H9 (cell line): ENCODE measurements at regions not wholly inside any gene's neighbourhood (a gene's known extent, or its start where the extent isn't known, plus 50 kb on each side); places are given as distances from the start of the nearest gene placed in this dataset.

Experiments
- DNase-seq: peaks from one replicate; pipeline ENCODE4 v3.0.0-alpha.2; 2017
- H2AFZ ChIP-seq: one replicate; pipeline ENCODE4 v1.6.1; 2013; ENCODE audit warnings: mild to moderate bottlenecking, low read length, control low read depth, moderate library complexity
- H2AK5ac ChIP-seq: 2 replicates; pipeline ENCODE4 v1.6.1; 2013; ENCODE audit warnings: low read length, control low read depth, mixed read lengths; ENCODE audit not compliant: insufficient read length
- H2BK120ac ChIP-seq: one replicate; pipeline ENCODE4 v1.6.1; 2013; ENCODE audit warnings: low read depth, mild to moderate bottlenecking, low read length, control low read depth, inconsistent platforms; ENCODE audit not compliant: poor library complexity, severe bottlenecking
- H2BK12ac ChIP-seq: 2 replicates; pipeline ENCODE4 v1.6.1; 2013; ENCODE audit warnings: low read length, control low read depth, mixed read lengths, low read depth; ENCODE audit not compliant: insufficient read length
- H2BK15ac ChIP-seq: 2 replicates; pipeline ENCODE4 v1.6.1; 2013; ENCODE audit warnings: low read depth, low read length, control low read depth
- H2BK20ac ChIP-seq: one replicate; pipeline ENCODE4 v1.6.1; 2013; ENCODE audit warnings: low read depth, mild to moderate bottlenecking, low read length, control low read depth, inconsistent platforms; ENCODE audit not compliant: poor library complexity, severe bottlenecking
- H2BK5ac ChIP-seq: 2 replicates; pipeline ENCODE4 v1.6.1; 2013; ENCODE audit warnings: low read length, control low read depth, mixed read lengths; ENCODE audit not compliant: insufficient read length
- H3K14ac ChIP-seq: 2 replicates; pipeline ENCODE4 v1.6.1; 2013; ENCODE audit warnings: low read length, control low read depth; ENCODE audit not compliant: insufficient read depth
- H3K18ac ChIP-seq: 2 replicates; pipeline ENCODE4 v1.6.1; 2013; ENCODE audit warnings: low read depth, mild to moderate bottlenecking, mixed read lengths, low read length, control low read depth; ENCODE audit not compliant: insufficient read length
- H3K23ac ChIP-seq: 2 replicates; pipeline ENCODE4 v1.6.1; 2013; ENCODE audit warnings: low read length, control low read depth, mixed read lengths, low read depth; ENCODE audit not compliant: insufficient read length
- H3K23me2 ChIP-seq: 2 replicates; pipeline ENCODE4 v1.6.1; 2013; ENCODE audit warnings: low read depth, mild to moderate bottlenecking, mixed read lengths, low read length, control low read depth; ENCODE audit not compliant: insufficient read length, poor library complexity, severe bottlenecking
- H3K27ac ChIP-seq: 2 replicates; pipeline ENCODE4 v1.5.1; 2013; ENCODE audit warnings: low read length, control low read depth, mixed read lengths, low read depth; ENCODE audit not compliant: insufficient read length
- H3K27me3 ChIP-seq: 2 replicates; pipeline ENCODE4 v1.6.1; 2013; ENCODE audit warnings: low read length, control low read depth, inconsistent platforms; ENCODE audit not compliant: insufficient read depth
- H3K4ac ChIP-seq: 2 replicates; pipeline ENCODE4 v1.6.1; 2013; ENCODE audit warnings: low read depth, mild to moderate bottlenecking, control low read depth, inconsistent platforms, low read length, moderate library complexity
- H3K4me1 ChIP-seq: 2 replicates; pipeline ENCODE4 v1.6.1; 2013; ENCODE audit warnings: low read length, control low read depth, inconsistent platforms; ENCODE audit not compliant: insufficient read depth
- H3K4me2 ChIP-seq: 2 replicates; pipeline ENCODE4 v1.6.1; 2013; ENCODE audit warnings: low read length, control low read depth, mixed read lengths; ENCODE audit not compliant: insufficient read length, insufficient read depth
- H3K56ac ChIP-seq: 2 replicates; pipeline ENCODE4 v1.6.1; 2013; ENCODE audit warnings: low read depth, mild to moderate bottlenecking, mixed read lengths, low read length, control low read depth; ENCODE audit not compliant: insufficient read length
- H3K79me1 ChIP-seq: 2 replicates; pipeline ENCODE4 v1.6.1; 2013; ENCODE audit warnings: low read depth, mild to moderate bottlenecking, moderate library complexity, low read length, control low read depth, inconsistent platforms; ENCODE audit not compliant: insufficient read depth, poor library complexity, severe bottlenecking
- H3K79me2 ChIP-seq: 2 replicates; pipeline ENCODE4 v1.6.1; 2013; ENCODE audit warnings: low read length, control low read depth, inconsistent platforms; ENCODE audit not compliant: insufficient read depth
- H3K9ac ChIP-seq: 2 replicates; pipeline ENCODE4 v1.6.1; 2013; ENCODE audit warnings: low read length, control low read depth, mixed read lengths; ENCODE audit not compliant: insufficient read length; ENCODE audit errors: extremely low read depth
- H3K9me3 ChIP-seq: one replicate; pipeline ENCODE4 v1.6.1; 2013; ENCODE audit warnings: low read depth, low read length, inconsistent platforms; ENCODE audit not compliant: control insufficient read depth
- H3T11ph ChIP-seq: one replicate; pipeline ENCODE4 v1.6.1; 2013; ENCODE audit warnings: mild to moderate bottlenecking, low read length, control low read depth, inconsistent platforms
- H4K20me1 ChIP-seq: one replicate; pipeline ENCODE4 v1.6.1; 2013; ENCODE audit not compliant: control insufficient read depth, insufficient read length, insufficient read depth
- H4K5ac ChIP-seq: 2 replicates; pipeline ENCODE4 v1.6.1; 2013; ENCODE audit warnings: low read depth, mild to moderate bottlenecking, mixed read lengths, low read length, control low read depth; ENCODE audit not compliant: insufficient read length
- H4K8ac ChIP-seq: replicated peaks from 2 replicates; pipeline ENCODE4 v1.6.1; 2013; ENCODE audit warnings: low read length, control low read depth, mixed read lengths, low read depth; ENCODE audit not compliant: insufficient read length
- H4K91ac ChIP-seq: 2 replicates; pipeline ENCODE4 v1.6.1; 2013; ENCODE audit warnings: low read depth, mild to moderate bottlenecking, moderate library complexity, mixed read lengths, low read length, control low read depth; ENCODE audit not compliant: insufficient read length
- H3K27ac Mint-ChIP-seq, 3 experiments: 2 replicates in 2 of 3; 3 replicates in 1 of 3; pipeline ENCODE4 v1.8.0; 2020 to 2021; ENCODE audit warnings: mixed read lengths in 3 of 3, mild to moderate bottlenecking in 1 of 3, moderate library complexity in 1 of 3
- H3K27me3 Mint-ChIP-seq: 2 replicates; pipeline ENCODE4 v1.8.0; 2021; ENCODE audit warnings: low read depth, mild to moderate bottlenecking, moderate library complexity, mixed read lengths
- H3K36me3 Mint-ChIP-seq, 3 experiments: 2 replicates in 2 of 3; 3 replicates in 1 of 3; pipeline ENCODE4 v1.8.0; 2020 to 2021; ENCODE audit warnings: low read depth in 3 of 3, mixed read lengths in 3 of 3; ENCODE audit not compliant: insufficient read depth in 1 of 3
- H3K4me1 Mint-ChIP-seq, 2 experiments: 2 replicates each; pipeline ENCODE4 v1.8.0; 2020; ENCODE audit warnings: mixed read lengths in 2 of 2
- H3K4me3 Mint-ChIP-seq, 2 experiments: 2 replicates in 1 of 2; 3 replicates in 1 of 2; pipeline ENCODE4 v1.8.0; 2020 to 2021; ENCODE audit warnings: mild to moderate bottlenecking in 2 of 2, mixed read lengths in 2 of 2, moderate library complexity in 1 of 2
- H3K9me3 Mint-ChIP-seq, 2 experiments: 2 replicates in 1 of 2; 3 replicates in 1 of 2; pipeline ENCODE4 v1.8.0; 2020; ENCODE audit warnings: mild to moderate bottlenecking in 2 of 2, mixed read lengths in 2 of 2, moderate library complexity in 1 of 2
- CTCF ChIP-seq: fragments of 200-600 bp; sonication (generic); conservative IDR thresholded peaks from 3 replicates; pipeline ENCODE4 v1.8.0; 2021; ENCODE audit warnings: antibody characterized with exemption, mild to moderate bottlenecking

- Histone ChIP-seq H3K4me1 (no peaks in the 10 kb centered on the region), H3K9ac (no peak overlapping the region), H2BK15ac (no peak overlapping the region), H3K23ac (no peak overlapping the region), H3K18ac (no peak overlapping the region), H4K20me1 (no peaks in the 10 kb centered on the region), H3K4me2 (no peak overlapping the region), H4K91ac (no peak overlapping the region), H2AK5ac (no peak overlapping the region), H2BK12ac (no peak overlapping the region), H3K27ac (no peak overlapping the region), H3K4ac (no peak overlapping the region), H2AFZ (no peak overlapping the region), H2BK5ac (no peak overlapping the region), H2BK20ac (no peak overlapping the region), H3K79me1 (no peaks in the 10 kb centered on the region), H4K8ac (no peak overlapping the region), H3K27me3 (no peaks in the 10 kb centered on the region), H3K23me2 (no peaks in the 10 kb centered on the region), H3K9me3 (no peaks in the 10 kb centered on the region), H3K79me2 (no peaks in the 10 kb centered on the region), H3T11ph (no peak overlapping the region), H2BK120ac (no peak overlapping the region), H3K14ac (no peak overlapping the region), H3K56ac (no peak overlapping the region), H4K5ac (no peak overlapping the region)
- TF ChIP-seq CTCF, result no peak
- no peaks in the 10 kb centered on the region for H3K4me1 Mint-ChIP-seq
- H3K4me3 Mint-ChIP-seq, result no peak overlapping the region
- 0 out of 2 replicates have a peak, but pooled peaks cover 2% of the 10 kb centered on the region for H3K27me3 Mint-ChIP-seq
- peaks cover 4 to 7% of the 10 kb centered on the region in 2 experiments; a peak in 2 of 5 replicates for H3K9me3 Mint-ChIP-seq
- no peaks in the 10 kb centered on the region for H3K36me3 Mint-ChIP-seq
- no peak overlapping the region for H3K27ac Mint-ChIP-seq
- DNase-seq, result no peak
Measured at GRCh38 chr14:46147452-46147851, 504.1 kb downstream of the RPL10L start.
